ENCODE measurements at regions not wholly inside any gene's neighbourhood (a gene's known extent, or its start where the extent isn't known, plus 50 kb on each side); places are given as distances from the start of the nearest gene placed in this dataset.

DNA sequence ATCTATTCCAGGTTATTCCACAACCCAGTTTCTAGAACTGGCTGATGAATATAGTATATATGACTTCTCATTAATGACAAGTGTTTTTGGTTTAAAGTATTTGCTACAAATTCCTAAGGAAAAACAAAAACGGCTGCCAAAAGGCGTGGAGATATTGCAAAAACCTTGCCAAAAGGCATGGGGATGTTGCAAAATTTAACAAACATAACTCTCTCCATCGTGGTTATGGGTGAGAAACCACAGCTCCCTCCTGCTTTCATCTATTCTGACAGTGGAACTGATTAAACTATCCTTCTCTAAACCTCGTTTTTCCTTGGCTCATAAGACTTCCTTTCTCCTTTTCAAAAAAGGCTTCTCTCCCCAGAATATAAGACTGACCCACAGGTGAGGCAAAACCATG, 342.0 kb upstream of the PDZRN3 start:
- no peak for DNase-seq (ENCODE audit: low read depth)
- TF ChIP-seq, protein P1, sequence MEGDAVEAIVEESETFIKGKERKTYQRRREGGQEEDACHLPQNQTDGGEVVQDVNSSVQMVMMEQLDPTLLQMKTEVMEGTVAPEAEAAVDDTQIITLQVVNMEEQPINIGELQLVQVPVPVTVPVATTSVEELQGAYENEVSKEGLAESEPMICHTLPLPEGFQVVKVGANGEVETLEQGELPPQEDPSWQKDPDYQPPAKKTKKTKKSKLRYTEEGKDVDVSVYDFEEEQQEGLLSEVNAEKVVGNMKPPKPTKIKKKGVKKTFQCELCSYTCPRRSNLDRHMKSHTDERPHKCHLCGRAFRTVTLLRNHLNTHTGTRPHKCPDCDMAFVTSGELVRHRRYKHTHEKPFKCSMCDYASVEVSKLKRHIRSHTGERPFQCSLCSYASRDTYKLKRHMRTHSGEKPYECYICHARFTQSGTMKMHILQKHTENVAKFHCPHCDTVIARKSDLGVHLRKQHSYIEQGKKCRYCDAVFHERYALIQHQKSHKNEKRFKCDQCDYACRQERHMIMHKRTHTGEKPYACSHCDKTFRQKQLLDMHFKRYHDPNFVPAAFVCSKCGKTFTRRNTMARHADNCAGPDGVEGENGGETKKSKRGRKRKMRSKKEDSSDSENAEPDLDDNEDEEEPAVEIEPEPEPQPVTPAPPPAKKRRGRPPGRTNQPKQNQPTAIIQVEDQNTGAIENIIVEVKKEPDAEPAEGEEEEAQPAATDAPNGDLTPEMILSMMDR (conservative IDR thresholded peaks at IDR 0.05; ENCODE audit: low read depth, low read length) = no peak
- H3K4me3 ChIP-seq (ENCODE audit: low read length) = no peak overlapping the region

DNA sequence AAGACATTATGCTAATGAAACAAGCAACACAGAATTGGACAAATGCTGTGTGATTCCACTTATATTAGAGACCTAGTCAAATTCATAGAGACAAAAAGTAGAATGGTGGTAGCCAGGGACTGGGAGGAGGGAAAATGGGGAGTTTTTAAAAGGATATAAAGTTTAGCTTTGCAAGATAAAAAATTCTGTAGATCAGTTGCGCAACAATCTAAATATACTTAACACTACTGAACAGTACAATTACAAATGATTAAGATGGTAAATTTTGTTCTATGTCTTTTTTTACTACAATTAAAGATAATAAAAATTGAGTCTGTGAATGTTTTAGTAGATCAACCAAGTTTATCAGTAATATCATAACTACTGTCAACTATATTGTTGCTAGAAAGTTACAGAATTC, 340.1 kb upstream of the PDZRN3 start:
- DNase-seq (ENCODE audit: low read depth) = no peak
- TF ChIP-seq, protein P1 (conservative IDR thresholded peaks at IDR 0.05; ENCODE audit: low read depth, low read length) = no peak
- no peak overlapping the region for H3K4me3 ChIP-seq (ENCODE audit: low read length)

DNA sequence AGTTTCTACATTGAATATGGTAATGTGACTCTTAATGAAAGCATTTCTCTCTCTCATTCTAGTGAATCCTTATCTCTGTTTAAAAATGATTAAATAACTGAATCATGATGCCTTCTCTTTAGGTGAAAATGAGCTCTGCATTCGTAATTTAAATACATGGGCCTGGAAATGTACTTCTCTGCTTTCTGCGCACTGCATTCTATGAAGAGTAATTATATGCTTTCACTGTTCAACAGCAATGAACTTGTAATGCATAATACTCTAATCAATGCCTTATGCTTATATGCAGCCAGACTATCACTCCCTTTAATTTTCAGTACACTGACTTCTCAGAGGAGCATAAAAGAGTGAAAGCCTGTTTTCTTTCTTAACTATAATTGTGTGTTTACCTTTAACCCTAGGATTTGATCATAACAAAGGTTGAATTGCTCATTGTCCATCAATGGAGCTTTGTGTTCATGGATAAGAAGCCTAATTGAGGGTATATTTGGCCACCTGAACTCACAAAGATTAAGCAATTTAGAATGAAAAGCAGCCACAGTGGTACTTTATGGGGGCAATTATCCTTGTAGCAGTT, 330.8 kb upstream of the PDZRN3 start:
- no peak overlapping the region for H3K4me3 ChIP-seq (ENCODE audit: low read length)
- TF ChIP-seq, protein P1 (conservative IDR thresholded peaks at IDR 0.05; ENCODE audit: low read depth, low read length) = no peak
- no peak for DNase-seq (ENCODE audit: low read depth)

DNA sequence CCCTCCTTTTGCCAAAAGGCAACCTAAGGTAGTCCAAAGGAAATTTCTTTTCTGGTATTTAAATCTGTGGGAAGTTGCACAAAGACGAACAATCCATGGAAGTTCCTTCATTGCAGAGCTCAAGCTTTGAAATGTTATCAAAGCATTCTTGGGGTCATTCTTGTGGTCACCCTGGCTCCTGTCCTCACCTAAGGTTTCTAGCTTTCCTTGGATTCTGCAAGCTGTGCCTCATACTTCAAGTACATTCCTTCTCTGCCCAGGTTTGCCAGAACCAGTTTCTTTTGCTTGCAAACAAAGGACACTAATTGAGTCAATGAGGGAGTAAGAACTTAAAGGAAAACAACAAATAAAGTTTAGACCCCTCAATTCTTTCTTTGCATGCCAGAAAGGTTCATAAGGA, 329.8 kb upstream of the PDZRN3 start:
- H3K4me3 ChIP-seq (ENCODE audit: low read length) = no peak overlapping the region
- TF ChIP-seq, protein P1 (conservative IDR thresholded peaks at IDR 0.05; ENCODE audit: low read depth, low read length) = no peak
- DNase-seq (ENCODE audit: low read depth) = no peak

DNA sequence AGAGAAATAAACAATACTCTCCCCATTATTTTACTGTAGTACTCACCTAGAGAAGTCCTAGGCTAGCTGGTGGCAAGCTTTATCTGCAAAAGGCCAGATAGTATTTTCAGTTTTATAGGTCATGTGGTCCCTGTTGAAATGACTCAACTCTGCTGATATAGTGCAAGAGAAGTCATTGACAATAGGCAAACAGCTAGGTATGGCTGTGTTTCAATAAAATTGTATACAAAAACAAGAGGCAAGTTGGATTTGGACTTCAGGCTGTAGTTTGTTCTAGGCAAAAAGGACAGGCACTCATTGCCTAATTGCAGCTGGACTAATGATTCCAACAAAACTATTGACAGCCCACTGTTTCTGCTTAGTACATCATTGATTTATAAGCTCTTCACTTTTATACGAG, 328.0 kb upstream of the PDZRN3 start:
- DNase-seq (ENCODE audit: low read depth) = no peak
- TF ChIP-seq, protein P1 (conservative IDR thresholded peaks at IDR 0.05; ENCODE audit: low read depth, low read length) = no peak
- H3K4me3 ChIP-seq (ENCODE audit: low read length) = no peak overlapping the region

DNA sequence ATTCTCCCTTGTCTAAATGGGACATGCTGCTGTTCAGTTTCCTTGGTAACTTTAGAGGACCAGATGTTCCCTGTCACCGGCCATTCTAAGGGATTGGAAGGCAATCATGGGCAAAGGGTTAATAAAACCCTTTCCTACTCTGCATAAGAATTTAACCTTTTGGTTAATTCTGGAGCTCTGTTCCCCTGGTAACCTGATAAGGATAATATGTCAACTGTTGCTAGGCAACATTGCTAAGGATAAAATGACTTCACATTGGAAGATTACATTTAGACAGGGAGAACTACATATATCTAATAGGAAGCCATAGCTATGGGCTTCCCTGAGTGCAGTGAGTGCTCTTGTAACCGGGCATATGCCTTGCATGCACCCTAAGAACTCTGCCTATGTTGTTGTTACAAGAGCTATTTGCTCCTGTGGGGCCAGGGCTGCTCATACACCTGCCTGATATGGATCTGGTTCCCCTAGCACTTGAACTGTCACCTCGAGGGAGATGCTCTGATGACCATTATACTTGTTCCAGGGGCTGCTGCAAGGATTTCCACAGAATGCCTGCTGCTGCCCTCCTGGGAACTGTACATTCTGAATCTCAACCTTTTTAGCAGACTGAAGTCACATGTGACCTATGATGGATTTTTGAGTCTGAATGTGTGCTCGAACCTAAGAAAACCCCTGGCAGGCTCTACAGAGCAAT, 326.3 kb upstream of the PDZRN3 start:
- H3K4me3 ChIP-seq (ENCODE audit: low read length) = no peak overlapping the region
- no peak for DNase-seq (ENCODE audit: low read depth)
- TF ChIP-seq, protein P1 (conservative IDR thresholded peaks at IDR 0.05; ENCODE audit: low read depth, low read length) = no peak

DNA sequence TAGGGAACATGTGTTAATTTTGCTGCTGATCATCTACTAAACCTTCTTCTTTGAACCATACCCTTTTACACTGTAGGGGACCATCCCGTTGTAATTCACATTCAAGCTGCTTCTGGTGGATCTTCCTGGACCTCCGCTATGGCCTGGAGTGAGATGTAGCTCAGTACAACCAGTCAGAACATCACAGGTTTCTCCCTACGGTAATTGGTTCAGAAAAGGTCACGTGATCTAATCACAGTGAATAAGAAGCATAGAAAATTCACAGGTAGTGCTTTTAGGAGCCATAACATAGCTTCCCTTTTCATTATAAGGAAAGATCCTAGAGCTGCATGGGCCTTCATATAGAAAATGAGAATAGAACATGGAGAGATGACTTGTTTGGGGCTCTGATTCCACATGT, 320.8 kb upstream of the PDZRN3 start:
- DNase-seq (ENCODE audit: low read depth) = no peak
- H3K4me3 ChIP-seq (ENCODE audit: low read length) = no peak overlapping the region
- TF ChIP-seq, protein P1 (conservative IDR thresholded peaks at IDR 0.05; ENCODE audit: low read depth, low read length) = no peak
